HG03066 (cell line): ENCODE measurements at regions not wholly inside any gene's neighbourhood (a gene's known extent, or its start where the extent isn't known, plus 50 kb on each side); places are given as distances from the start of the nearest gene placed in this dataset.
"Not testable (repeated sequence)": the region's sequence is repeated elsewhere in the genome, so short reads cannot be mapped to it uniquely, and the experiment has no call there.

Source experiments
- ATAC-seq: cut with Tn5 transposase; IDR thresholded peaks from one replicate; pipeline ENCODE4 v1.9.1; 2021; ENCODE audit warnings: low read depth; ENCODE audit not compliant: unreplicated experiment

GRCh38 chr18:29960539-29960938, 1082.0 kb downstream of the DSC3 start:
- ATAC-seq = no peak

DNA sequence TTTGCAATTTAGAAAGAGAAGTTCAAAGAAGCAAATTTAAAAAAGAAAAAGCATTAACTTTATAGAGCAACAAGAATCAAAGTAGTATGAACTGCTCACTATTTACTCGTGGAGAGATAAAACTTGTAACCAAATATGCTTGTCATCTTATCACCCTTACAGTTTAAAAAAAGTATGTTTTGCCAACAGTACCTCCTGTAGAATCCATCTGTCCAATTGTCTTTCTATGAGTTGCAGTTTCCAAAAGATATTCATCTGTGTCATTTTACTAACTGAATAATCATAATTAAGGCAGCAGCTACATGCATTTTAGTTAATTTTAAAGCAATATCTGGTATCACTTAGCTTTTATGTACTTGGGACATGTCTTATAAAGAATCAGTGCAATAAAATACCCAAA, 1112.3 kb downstream of the DSC3 start:
- no peak for ATAC-seq

DNA sequence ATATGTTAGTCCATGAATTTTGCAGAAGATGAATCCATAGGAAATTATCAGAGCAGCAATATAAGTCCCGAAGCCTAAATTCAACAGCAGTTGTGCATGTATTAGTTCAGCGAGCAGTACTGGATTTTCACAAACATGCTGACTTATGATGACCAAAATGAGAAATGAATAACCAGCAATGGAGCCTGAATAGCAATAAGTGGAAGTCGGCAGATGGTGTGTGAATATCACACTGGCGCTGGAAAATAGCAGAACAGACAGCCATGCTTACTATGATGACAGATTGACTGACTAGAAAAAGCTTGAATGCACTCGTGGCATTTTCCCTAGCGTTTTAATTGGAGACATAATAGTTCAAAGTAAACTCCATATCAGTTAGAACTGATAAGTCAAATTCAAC, 1114.5 kb downstream of the DSC3 start:
- ATAC-seq = no peak

GRCh38 chr18:29925566-29925965, 1117.0 kb downstream of the DSC3 start:
- no peak for ATAC-seq

GRCh38 chr18:29912351-29912750, 1130.2 kb downstream of the DSC3 start:
- ATAC-seq = no peak

- no peak for ATAC-seq
Measured at GRCh38 chr18:29892960-29893558, 1149.5 kb downstream of the DSC3 start.

DNA sequence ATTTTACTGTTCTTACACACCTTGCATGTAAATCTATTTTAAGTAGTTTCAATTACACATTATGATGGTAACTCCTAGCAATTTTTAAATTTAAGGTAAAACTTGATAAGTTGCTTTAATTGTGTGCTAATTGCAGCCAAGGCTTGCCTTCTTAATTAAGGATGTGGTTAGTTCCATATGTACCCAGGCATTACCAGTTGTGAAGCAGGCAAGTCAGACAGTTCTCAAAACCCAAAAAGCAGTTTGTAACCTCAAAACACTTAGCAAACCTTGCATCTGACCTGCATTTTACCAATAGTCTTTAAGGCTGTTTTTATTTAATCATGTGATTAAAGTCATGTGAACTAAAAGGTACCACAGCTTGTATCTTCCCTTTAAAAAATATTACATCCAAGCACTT, 1159.4 kb downstream of the DSC3 start:
- ATAC-seq = no peak

- ATAC-seq = no peak
Measured at GRCh38 chr18:29882620-29883019, 1159.9 kb downstream of the DSC3 start.

DNA sequence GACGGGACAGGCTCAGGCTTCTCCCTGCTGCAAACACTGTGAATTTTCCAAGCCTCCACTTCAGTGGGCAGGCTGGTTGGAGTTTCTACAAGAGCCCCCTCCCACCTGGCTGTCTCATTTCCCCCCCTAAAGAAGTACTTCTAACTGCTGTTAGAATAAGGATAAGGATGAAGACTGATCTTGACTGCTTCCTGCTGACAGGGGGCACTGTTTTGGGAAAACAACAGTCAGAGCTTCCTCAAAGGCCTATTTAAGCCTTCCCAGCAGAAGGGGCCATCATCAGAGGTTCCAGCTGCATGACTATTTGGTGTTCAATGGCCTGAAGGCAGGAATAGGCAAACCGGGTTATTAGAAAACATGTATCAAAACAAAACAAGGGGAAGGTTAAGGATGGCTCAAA, 1162.8 kb downstream of the DSC3 start:
- ATAC-seq = no peak

DNA sequence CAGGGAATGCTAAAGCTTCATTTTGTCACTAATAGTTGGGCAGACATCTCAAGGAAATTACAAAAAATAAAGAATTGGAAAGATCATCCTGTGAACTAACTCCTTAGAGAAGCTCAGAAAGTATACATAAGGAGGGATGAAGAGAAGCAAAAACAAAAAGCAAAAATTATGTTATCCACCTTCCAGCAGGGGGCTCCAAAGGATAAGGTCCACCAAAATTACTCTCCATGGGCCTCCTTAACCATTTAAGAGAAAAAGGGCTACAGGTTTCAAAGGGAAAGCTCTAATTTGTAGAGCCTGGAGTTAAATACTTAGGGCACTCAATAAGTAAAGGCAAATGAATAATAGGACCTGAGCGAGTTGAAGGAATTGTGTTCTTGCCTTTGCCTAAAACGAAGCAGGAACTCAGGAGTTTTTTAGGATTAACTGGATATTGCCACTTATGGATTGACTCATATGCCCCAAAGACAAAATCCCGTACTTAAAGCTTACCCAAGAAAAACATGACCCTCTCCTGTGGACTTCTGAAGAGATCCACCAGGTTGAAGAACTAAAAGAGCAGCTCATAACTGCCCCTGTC, 1167.9 kb downstream of the DSC3 start:
- ATAC-seq = peak; percentile 83

- no peak for ATAC-seq
Measured at GRCh38 chr18:29873211-29873610, 1169.3 kb downstream of the DSC3 start.

DNA sequence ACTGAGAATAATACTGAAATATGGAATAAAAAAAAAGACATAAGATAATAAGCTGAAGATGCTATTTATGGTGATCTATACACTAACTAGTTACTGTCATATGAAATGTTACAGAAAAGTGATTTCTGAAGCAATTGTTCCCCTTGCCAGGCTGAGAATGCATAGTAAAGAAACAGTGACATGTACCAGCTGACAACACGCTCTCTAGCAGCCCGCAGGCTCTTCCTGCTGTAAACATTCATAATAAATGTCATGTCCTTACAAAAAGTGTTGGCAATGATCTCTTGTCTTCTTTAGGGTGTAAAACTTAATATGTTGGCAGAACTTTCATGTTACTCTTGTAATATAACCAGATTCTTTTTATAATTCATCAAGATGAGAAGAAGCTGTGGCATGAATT, 1171.3 kb downstream of the DSC3 start:
- no peak for ATAC-seq

DNA sequence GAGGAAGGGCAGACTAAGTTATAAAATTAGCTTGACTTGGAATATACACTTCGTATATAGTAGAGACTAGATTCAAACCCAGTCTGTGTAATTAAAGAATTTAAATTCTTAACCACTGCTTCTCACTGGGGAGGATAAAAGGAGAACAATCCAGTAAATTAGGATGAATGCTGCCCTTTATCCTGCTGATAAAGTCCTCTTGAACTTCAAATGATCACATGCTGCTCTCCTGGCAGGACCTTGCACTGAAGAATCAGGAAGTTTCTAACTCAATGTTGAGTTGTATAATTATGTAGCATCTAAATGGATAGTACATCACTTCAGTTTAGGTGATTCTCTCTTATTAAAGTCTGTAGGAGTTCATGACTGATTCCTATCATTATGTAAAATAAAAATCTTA, 1179.7 kb downstream of the DSC3 start:
- no peak for ATAC-seq

- ATAC-seq = no peak
Measured at GRCh38 chr18:29855637-29856036, 1186.9 kb downstream of the DSC3 start.

DNA sequence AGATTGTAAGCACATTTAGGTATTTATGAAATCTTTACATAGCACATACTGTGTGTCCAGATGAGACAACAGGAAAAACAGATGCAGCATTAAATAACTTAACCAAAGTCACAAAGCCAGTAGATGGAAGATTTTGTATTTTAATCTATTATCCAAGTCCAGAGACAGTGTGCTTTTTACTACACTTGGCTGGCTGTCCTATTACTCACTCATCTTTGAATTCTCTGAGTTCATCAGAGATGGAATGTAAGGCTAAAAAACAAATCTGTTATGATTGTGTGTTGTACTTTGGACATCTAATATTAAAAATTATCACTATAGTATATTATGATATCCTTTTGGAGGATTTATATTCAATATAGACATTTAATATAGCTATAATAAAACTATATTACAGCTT, 1189.4 kb downstream of the DSC3 start:
- no peak for ATAC-seq

GRCh38 chr18:29849144-29849543, 1193.4 kb downstream of the DSC3 start:
- no peak for ATAC-seq

DNA sequence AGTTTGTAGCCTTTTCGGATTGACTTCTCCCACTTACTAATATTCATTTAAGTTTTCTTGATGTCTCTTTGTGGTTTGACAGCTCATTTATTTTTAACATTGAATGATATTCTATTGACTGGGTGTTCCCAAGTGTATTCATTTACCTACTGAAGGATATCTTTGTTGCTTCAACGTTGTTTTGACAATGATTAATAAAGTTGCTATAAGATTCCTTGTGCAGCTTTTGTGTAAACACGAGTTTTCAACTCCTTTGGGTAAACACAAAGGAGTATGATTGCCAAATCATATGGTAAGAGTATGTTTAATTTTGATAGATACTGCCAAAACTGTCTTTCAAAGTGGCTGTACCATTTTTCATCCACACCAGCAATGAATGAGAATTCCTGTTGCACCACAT, 1200.9 kb downstream of the DSC3 start:
- no peak for ATAC-seq

GRCh38 chr18:29840089-29840488, 1202.5 kb downstream of the DSC3 start:
- ATAC-seq = no peak

- not testable (repeated sequence) for ATAC-seq
Measured at GRCh38 chr18:29838961-29839360, 1203.6 kb downstream of the DSC3 start.

DNA sequence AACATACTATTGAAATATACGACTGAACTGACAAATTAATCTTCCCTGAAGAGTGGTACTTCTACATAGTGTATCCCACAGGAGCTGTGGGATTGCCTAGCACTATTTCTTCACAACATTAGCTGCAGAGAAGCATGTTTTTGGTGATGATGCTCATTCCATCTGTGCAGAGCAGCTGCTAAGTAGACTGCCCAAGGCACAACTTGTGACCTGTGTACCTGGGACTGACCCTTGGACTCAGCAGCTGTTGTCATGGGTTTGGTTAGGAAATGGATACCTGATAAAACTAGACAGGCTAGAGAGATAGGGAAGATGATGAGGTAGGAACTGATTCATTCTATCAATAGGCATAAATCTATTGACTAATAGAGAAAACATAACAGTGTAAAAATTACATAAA, 1204.0 kb downstream of the DSC3 start:
- ATAC-seq = no peak

DNA sequence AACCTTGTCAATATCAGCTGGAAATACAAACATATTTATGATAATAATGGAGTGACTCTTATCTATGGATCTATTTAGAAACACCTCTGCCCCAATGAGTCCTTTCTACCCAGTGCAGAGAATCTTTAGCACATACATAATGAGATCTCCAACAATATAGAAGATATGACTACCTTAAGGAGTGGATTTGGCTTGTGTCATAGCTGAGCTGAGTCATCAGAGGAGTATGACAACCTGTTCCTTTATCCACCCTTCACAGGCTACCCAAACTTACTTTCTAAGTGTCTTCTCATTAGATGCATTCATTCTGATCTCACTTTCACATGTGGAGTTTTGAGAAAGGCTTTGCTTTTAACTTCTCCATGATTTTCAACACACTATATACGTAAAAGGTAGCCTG, 1218.9 kb downstream of the DSC3 start:
- no peak for ATAC-seq

- no peak for ATAC-seq
Measured at GRCh38 chr18:29821544-29821943, 1221.0 kb downstream of the DSC3 start.

DNA sequence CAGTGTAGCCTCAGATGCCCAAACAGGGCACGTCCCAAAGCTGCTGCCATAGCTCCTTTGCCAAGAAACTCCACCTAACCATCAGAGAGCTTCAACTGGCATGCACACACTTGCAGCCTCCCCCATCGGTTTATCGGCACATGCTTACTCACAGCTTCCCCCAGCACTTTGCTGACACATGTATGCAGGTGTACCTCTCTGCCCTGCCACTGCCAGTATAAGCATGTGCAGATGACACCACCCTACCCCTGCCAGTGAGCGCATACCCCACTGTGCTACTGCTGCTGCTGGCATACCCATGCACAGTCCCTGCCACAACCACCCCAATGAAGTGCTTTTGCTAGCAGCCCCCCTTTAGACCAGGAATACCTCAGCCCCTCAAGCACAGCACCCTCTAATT, 1231.0 kb downstream of the DSC3 start:
- no peak for ATAC-seq
